Fibroblast of skin of abdomen (primary cell): ENCODE measurements at regions not wholly inside any gene's neighbourhood (a gene's known extent, or its start where the extent isn't known, plus 50 kb on each side); places are given as distances from the start of the nearest gene placed in this dataset.

ENCODE experiments used
- DNase-seq: peaks from one replicate; pipeline ENCODE4 v3.0.0-alpha.2; 2013

- peak; percentile 69 for DNase-seq
These were observed 1286.8 kb upstream of the CDH8 start for GRCh38 chr16:63323055-63323454.

- DNase-seq: no peak
These were observed 1279.0 kb upstream of the CDH8 start for GRCh38 chr16:63315229-63315628.

GRCh38 chr16:63312346-63312745, 1276.1 kb upstream of the CDH8 start:
- DNase-seq: no peak

- no peak for DNase-seq
These were observed 1275.1 kb upstream of the CDH8 start for GRCh38 chr16:63311313-63311712.

- no peak for DNase-seq
These were observed 1266.6 kb upstream of the CDH8 start for GRCh38 chr16:63302811-63303210.

- no peak for DNase-seq
These were observed 1265.1 kb upstream of the CDH8 start for GRCh38 chr16:63301349-63301748.

- DNase-seq: no peak
These were observed 1262.8 kb upstream of the CDH8 start for GRCh38 chr16:63298993-63299392.

GRCh38 chr16:63292036-63292435, 1255.8 kb upstream of the CDH8 start:
- no peak for DNase-seq

DNA sequence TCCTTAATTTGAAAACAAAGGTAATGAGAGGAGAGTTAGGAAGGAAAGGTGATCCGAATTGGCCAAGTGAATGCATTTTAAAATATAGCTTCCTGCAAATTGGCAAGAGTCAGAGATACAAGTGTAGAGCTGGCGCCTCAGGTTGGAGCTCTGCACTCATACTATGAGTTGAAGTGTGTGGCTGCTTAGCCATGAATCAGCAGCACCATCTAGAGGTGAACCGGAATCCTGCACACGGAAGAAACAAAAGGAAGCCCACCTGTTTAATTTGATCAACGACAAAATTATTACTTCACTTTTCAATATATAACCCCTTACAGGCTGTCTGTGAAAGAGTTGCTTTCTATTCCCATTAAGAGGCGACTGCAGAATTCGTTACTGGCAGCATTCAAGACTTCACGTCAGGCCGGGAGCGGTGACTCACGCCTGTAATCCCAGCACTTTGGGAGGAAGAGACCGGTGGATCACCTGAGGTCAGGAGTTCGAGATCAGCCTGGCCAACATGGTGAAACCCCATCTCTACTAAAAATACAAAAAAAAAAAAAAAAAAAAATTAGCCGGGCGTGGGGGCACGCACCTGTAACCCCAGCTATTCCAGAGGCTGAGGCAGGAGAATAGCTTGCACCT, 1253.7 kb upstream of the CDH8 start:
- DNase-seq: peak; percentile 31

GRCh38 chr16:63287401-63287800, 1251.2 kb upstream of the CDH8 start:
- no peak for DNase-seq

DNA sequence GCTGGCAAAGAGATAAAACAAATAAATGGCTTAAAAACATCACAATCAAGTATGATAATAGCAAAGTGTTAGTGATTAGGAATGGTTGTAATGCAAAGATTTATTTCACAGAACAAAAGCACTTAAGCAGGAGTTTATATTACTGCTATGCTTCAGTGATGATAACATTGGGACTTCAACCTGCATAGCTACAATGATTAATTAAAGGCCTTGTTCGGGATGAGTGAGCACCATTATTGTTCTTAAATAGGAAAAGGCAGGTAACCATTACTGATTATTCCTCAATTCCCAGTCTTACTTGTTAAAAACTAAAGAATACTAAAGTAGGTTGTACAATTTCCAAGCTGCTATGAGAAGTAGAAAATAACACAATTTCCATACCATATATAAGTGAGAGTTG, 1247.5 kb upstream of the CDH8 start:
- no peak for DNase-seq

GRCh38 chr16:63244631-63245030, 1208.4 kb upstream of the CDH8 start:
- no peak for DNase-seq

GRCh38 chr16:63241497-63242028, 1205.3 kb upstream of the CDH8 start:
- DNase-seq: no peak

DNA sequence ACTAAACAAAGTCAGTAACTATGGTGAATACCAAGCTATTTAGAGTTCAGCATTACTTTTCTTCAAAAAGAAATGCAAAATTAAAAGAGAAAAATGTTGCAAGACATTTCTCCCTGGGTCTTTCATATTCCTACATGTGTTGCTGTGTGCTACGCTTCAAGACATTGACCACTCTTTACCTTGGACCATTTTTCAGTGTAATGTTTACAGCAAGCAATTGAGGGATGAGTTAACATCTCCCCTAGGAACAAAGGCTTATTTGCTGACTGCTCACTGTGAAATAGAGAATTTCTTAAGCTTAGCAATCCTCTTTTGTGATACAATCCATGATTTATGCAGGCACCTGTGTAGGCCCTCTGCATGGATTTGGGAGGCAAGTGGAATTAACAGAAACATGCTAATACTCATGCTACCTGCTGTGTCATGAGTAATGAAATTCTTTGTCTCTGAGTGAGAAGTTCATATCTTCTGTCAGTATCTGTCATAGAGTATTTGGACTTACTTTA, 1202.9 kb upstream of the CDH8 start:
- no peak for DNase-seq

DNA sequence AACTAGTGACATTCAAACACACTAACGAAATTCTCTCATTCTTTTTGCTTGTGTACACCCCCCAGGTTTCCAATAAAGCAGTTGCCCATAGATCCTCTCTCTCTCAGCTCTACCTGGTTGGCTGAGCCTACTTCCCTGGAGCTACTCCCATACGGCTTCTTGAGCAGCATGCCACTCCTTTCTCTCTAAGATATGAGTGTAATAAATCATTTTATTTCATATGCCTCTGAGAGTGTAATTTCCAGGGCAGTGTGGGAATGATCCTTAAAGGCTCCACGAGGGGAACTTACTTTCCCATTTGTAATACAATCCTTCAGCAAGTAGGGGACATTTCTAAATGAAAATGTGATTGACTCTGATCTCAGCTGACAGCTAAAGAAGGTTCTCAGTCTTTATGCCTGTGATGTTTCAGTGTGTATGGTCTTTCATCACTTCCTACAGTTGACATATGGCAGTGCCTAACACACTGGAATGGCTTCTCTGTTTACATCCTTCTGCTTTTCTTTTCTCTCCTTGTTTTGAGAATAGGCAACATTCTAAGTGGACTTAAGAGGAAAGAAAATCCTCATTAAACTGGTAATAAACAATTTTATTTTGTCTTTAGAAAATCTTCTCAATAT, 1194.3 kb upstream of the CDH8 start:
- DNase-seq: no peak

DNA sequence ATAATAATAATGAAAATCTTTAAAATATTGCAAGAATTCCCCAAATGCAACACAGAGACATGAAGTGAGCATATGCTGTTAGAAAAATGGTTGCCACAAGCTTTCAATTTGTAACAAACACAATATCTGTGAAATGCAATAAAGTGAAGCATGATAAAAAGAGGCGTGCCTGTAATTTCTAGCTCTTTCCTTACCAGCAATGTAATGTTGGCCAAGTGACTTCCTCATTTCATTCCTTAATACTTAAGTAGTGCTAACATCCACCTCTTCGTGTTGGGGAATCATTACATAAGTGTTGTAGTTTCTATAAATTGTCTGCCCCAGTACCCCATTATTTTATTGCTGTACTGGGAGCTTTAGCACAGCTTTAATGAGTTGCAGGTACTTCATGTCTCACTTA, 1192.0 kb upstream of the CDH8 start:
- no peak for DNase-seq

- no peak for DNase-seq
These were observed 1187.6 kb upstream of the CDH8 start for GRCh38 chr16:63223851-63224250.

DNA sequence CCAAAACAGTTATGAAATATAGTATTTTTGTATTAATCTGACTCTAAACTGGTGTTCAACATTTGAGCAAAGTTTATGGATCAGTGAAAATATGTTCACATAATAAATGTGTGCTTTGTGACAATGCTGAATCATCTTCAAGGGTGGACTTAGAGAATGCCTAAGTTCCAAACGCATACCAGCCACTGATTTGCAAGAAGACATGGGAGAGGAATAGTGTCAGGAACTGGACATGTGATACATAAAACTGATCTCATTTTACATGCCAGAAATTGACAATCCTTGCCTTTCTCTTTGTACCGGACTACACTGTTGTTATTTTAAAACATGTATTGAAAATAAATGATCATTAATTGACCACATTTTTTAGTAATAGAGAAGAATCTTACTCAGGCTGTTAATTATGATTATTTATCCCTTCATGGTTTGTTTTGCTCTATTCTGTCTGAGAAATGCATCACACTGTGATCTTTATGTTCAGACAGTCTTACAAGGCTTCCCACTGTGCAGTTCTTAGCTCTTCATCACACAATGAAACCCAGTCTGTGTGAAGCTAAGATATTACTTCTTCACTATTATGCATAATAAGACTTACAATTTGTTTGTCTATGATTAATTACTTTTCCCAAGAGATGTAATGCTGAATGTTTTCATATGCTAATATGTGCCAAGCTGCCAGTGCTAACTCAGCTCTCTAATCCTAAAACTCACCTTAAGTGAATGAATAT, 1180.6 kb upstream of the CDH8 start:
- no peak for DNase-seq

- DNase-seq: no peak
These were observed 1165.6 kb upstream of the CDH8 start for GRCh38 chr16:63201851-63202250.

- DNase-seq: no peak
These were observed 1164.7 kb upstream of the CDH8 start for GRCh38 chr16:63200940-63201339.

- DNase-seq: no peak
These were observed 1159.1 kb upstream of the CDH8 start for GRCh38 chr16:63195336-63195735.

DNA sequence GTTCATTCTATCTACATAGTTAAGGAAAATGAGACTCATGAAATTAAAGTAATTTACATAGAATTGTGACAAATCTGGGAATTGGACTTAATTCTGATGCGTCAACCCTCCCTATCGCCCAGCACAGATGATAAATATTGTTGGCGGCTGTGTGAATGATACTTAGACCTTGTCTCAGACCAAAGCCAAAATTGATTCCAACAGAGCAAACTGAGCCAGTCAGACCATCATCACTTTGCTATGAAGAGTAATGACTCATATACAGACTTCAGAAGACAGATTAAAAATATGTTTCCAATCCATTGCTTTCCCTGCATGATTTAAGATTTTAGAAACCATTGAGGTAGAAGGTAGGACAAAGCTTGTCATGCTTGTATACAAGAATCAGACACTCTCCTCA, 1156.7 kb upstream of the CDH8 start:
- peak; percentile 49 for DNase-seq

GRCh38 chr16:63188086-63188771, 1152.0 kb upstream of the CDH8 start:
- no peak for DNase-seq
